H1 (cell line): ENCODE measurements at regions not wholly inside any gene's neighbourhood (a gene's known extent, or its start where the extent isn't known, plus 50 kb on each side); places are given as distances from the start of the nearest gene placed in this dataset.

Experiments used
- E2F6 ChIP-seq: IDR thresholded peaks from 2 replicates; pipeline ENCODE4 v1.6.1; 2012; ENCODE audit warnings: inconsistent platforms
- HDAC2 ChIP-seq, 2 experiments: fragments of 300-600 bp in 1 of 2; sonication (generic) in 1 of 2; IDR thresholded peaks; 2 replicates each; pipeline ENCODE4 v1.6.1; 2011 to 2012; ENCODE audit warnings: low read depth in 2 of 2, low read length in 2 of 2, mild to moderate bottlenecking in 2 of 2, moderate library complexity in 2 of 2, borderline replicate concordance in 1 of 2, inconsistent platforms in 1 of 2
- KDM1A ChIP-seq: fragments of 200-600, 300-600 bp; sonication (generic); IDR thresholded peaks from 2 replicates; pipeline ENCODE4 v1.7.1; 2016; ENCODE audit warnings: mild to moderate bottlenecking, low read length, borderline replicate concordance
- RBBP5 ChIP-seq: IDR thresholded peaks from 2 replicates; pipeline ENCODE4 v1.7.1; 2012; ENCODE audit warnings: low read depth, mild to moderate bottlenecking, inconsistent platforms, low read length, moderate library complexity, borderline replicate concordance

- TF ChIP-seq E2F6 (no peak), KDM1A (no peak), RBBP5 (no peak), HDAC2 (IDR thresholded peaks at IDR 0.05; ENCODE audit: borderline replicate concordance in 1 of 2, low read depth in 2 of 2, low read length in 2 of 2) (no peak)
- TF ChIP-seq, all 59 proteins: peak for 0
Observed at GRCh38 chrX:39848243-39848642, 249.5 kb downstream of the BCOR start (continued).
